Adrenal gland (tissue), 5 donors: ENCODE measurements at regions not wholly inside any gene's neighbourhood (a gene's known extent, or its start where the extent isn't known, plus 50 kb on each side); places are given as distances from the start of the nearest gene placed in this dataset.

Source experiments
- CTCF ChIP-seq, 6 experiments: fragments of 450-650 bp in 4 of 6; fragments of 200-600 bp in 2 of 6; sonication (generic) in 1 of 6; IDR thresholded peaks; 1 replicate in 5 of 6; 2 replicates in 1 of 6; pipeline versions ENCODE4 v1.5.1 to v1.8.0; 2016 to 2021; ENCODE audit warnings: antibody characterized with exemption in 6 of 6, mild to moderate bottlenecking in 2 of 6, moderate library complexity in 1 of 6
- POLR2A ChIP-seq, 2 donors: fragments of 450-650 bp; IDR thresholded peaks; one replicate each; pipeline ENCODE4 v1.6.1; 2017; ENCODE audit warnings: antibody characterized with exemption in 2 of 2, mild to moderate bottlenecking in 2 of 2, moderate library complexity in 1 of 2
- donor health status: DM: no; HTN: no; CAD: no.

- TF ChIP-seq CTCF (IDR thresholded peaks at IDR 0.05) (no peak), POLR2A (IDR thresholded peaks at IDR 0.05) (no peak)
Observed at GRCh38 chr5:107271682-107272350, 398.9 kb downstream of the EFNA5 start.
